ENCODE measurements at regions not wholly inside any gene's neighbourhood (a gene's known extent, or its start where the extent isn't known, plus 50 kb on each side); places are given as distances from the start of the nearest gene placed in this dataset.

DNA sequence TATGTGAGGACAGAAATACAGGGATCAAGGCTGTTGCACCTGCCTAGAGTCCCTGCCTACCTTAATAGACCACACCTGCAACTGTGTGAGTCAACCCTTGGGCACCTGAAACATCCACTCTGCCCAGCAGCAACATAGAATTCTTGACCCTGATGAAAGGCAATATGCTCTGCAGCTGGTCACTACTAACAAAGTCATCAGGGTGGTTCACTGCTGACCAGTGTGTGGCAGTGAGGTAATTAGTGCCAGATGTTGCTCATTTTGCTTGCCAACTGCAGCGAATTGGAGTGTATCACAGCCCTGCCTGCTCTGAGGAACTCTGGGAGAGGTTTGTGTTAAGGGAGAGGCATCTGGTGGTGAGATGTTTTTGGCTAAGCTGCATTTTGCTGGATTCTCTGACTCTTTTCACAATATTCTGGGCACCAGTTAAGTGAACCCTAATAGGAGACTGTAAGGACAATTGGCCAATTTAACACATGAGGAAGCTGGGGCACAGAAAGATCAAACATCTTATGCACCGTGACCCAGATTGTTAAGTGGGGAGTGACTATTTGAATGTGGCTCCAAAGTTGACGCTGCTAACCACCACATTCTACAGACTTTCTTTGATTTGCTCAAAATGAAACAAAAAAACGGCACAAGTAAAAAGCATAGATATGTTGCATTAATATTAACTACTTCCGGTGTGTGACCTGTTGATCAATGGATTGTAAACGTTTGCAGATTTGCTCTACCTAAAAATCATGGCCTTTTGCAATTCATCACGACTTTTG, 61.9 kb upstream of the OPRM1 start:
- Histone ChIP-seq H3K4me3 (ENCODE audit: low read length) (no peak overlapping the region), H2AFZ (ENCODE audit: low read depth, low read length) (no peak overlapping the region)

DNA sequence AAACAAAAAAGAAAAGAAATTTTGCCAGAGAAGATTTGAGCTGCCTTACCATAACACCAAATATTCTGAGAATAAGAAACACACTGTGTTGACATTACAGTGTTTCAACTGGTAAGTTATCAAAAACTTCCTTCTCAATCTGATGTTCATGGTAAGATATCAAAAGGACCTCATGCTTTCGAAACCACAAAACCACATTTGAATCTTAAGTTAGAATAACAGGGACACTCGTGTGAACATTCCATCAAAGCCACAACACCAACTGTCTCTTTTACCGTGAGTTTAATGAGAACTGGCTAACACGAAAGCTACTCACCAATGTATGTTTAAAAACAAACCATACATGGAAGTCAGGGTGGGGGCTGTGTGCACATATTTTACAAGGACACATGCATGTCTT, 73.0 kb upstream of the OPRM1 start:
- H3K4me2 ChIP-seq (ENCODE audit: low read length) = no peak overlapping the region
- no peak overlapping the region for H3K27ac ChIP-seq (ENCODE audit: low read length)
- H3K27me3 ChIP-seq (ENCODE audit: insufficient read depth, low read depth, low read length) = no peaks in the 10 kb centered on the region
- no peak overlapping the region for H3K4me3 ChIP-seq (ENCODE audit: low read length)
- no peaks in the 10 kb centered on the region for H3K79me2 ChIP-seq (replicated peaks; ENCODE audit: insufficient read depth, low read length)
- H4K20me1 ChIP-seq (ENCODE audit: insufficient read depth) = no peaks in the 10 kb centered on the region
- no peak overlapping the region for H2AFZ ChIP-seq (ENCODE audit: low read depth, low read length)
- H3K9me2 ChIP-seq (ENCODE audit: insufficient read depth, low read length) = no peaks in the 10 kb centered on the region
- no peaks in the 10 kb centered on the region for H3F3A ChIP-seq (ENCODE audit: insufficient read depth, low read length, poor library complexity, severe bottlenecking)
- H3K36me3 ChIP-seq (ENCODE audit: insufficient read depth, low read length) = no peaks in the 10 kb centered on the region
- H3K9me3 ChIP-seq (ENCODE audit: low read length) = no peaks in the 10 kb centered on the region
- no peak overlapping the region for H3K9ac ChIP-seq (ENCODE audit: low read length)
- TF ChIP-seq POLR2AphosphoS5 (IDR thresholded peaks at IDR 0.05) (no peak), SMC3 (conservative IDR thresholded peaks at IDR 0.05; ENCODE audit: poor library complexity) (no peak), CTCF (IDR thresholded peaks at IDR 0.05; ENCODE audit: poor library complexity, severe bottlenecking) (no peak), EP300 (conservative IDR thresholded peaks at IDR 0.05; ENCODE audit: poor library complexity, severe bottlenecking) (no peak), RAD21 (conservative IDR thresholded peaks at IDR 0.05) (no peak), MXI1 (conservative IDR thresholded peaks at IDR 0.05; ENCODE audit: poor library complexity, severe bottlenecking) (no peak)
- TF ChIP-seq, protein P1, sequence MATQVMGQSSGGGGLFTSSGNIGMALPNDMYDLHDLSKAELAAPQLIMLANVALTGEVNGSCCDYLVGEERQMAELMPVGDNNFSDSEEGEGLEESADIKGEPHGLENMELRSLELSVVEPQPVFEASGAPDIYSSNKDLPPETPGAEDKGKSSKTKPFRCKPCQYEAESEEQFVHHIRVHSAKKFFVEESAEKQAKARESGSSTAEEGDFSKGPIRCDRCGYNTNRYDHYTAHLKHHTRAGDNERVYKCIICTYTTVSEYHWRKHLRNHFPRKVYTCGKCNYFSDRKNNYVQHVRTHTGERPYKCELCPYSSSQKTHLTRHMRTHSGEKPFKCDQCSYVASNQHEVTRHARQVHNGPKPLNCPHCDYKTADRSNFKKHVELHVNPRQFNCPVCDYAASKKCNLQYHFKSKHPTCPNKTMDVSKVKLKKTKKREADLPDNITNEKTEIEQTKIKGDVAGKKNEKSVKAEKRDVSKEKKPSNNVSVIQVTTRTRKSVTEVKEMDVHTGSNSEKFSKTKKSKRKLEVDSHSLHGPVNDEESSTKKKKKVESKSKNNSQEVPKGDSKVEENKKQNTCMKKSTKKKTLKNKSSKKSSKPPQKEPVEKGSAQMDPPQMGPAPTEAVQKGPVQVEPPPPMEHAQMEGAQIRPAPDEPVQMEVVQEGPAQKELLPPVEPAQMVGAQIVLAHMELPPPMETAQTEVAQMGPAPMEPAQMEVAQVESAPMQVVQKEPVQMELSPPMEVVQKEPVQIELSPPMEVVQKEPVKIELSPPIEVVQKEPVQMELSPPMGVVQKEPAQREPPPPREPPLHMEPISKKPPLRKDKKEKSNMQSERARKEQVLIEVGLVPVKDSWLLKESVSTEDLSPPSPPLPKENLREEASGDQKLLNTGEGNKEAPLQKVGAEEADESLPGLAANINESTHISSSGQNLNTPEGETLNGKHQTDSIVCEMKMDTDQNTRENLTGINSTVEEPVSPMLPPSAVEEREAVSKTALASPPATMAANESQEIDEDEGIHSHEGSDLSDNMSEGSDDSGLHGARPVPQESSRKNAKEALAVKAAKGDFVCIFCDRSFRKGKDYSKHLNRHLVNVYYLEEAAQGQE (IDR thresholded peaks at IDR 0.05; ENCODE audit: borderline replicate concordance) = no peak

More for the DNA sequence above, 61.9 kb upstream of the OPRM1 start:
- H4K20me1 ChIP-seq (ENCODE audit: insufficient read depth) = no peaks in the 10 kb centered on the region
- H3K4me2 ChIP-seq (ENCODE audit: low read length) = no peak overlapping the region
- H3K79me2 ChIP-seq (replicated peaks; ENCODE audit: insufficient read depth, low read length) = no peaks in the 10 kb centered on the region
- no peak overlapping the region for H3K9ac ChIP-seq (ENCODE audit: low read length)
- no peaks in the 10 kb centered on the region for H3F3A ChIP-seq (ENCODE audit: insufficient read depth, low read length, poor library complexity, severe bottlenecking)
- H3K36me3 ChIP-seq (ENCODE audit: insufficient read depth, low read length) = no peaks in the 10 kb centered on the region
- H3K27ac ChIP-seq (ENCODE audit: low read length) = no peak overlapping the region
- H3K9me2 ChIP-seq (ENCODE audit: insufficient read depth, low read length) = no peaks in the 10 kb centered on the region
- H3K9me3 ChIP-seq (ENCODE audit: low read length) = no peaks in the 10 kb centered on the region
- H3K27me3 ChIP-seq (ENCODE audit: insufficient read depth, low read depth, low read length) = no peaks in the 10 kb centered on the region
- TF ChIP-seq EP300 (conservative IDR thresholded peaks at IDR 0.05; ENCODE audit: poor library complexity, severe bottlenecking) = no peak
- TF ChIP-seq CTCF (IDR thresholded peaks at IDR 0.05; ENCODE audit: poor library complexity, severe bottlenecking) = no peak
- no peak for TF ChIP-seq RAD21 (conservative IDR thresholded peaks at IDR 0.05)
- TF ChIP-seq, protein P1 (IDR thresholded peaks at IDR 0.05; ENCODE audit: borderline replicate concordance) = no peak
- no peak for TF ChIP-seq MXI1 (conservative IDR thresholded peaks at IDR 0.05; ENCODE audit: poor library complexity, severe bottlenecking)
- no peak for TF ChIP-seq SMC3 (conservative IDR thresholded peaks at IDR 0.05; ENCODE audit: poor library complexity)
- no peak for TF ChIP-seq TAF1 (IDR thresholded peaks at IDR 0.05; ENCODE audit: low read depth)
- TF ChIP-seq EZH2 (IDR thresholded peaks at IDR 0.05; ENCODE audit: borderline replicate concordance, insufficient read depth, low read length, poor library complexity, severe bottlenecking) = no peak
- TF ChIP-seq POLR2AphosphoS5 (IDR thresholded peaks at IDR 0.05) = no peak

Data from neural cell (in vitro differentiated cells).